Activated naive CD8-positive, alpha-beta T cell treated with anti-CD3 and anti-CD28 coated beads, Interleukin-2, amount 50 U/mL, for 16 hours (primary cell): ENCODE measurements at regions not wholly inside any gene's neighbourhood (a gene's known extent, or its start where the extent isn't known, plus 50 kb on each side); places are given as distances from the start of the nearest gene placed in this dataset.

Source experiments
- DNase-seq: peaks from one replicate; pipeline ENCODE4 v3.0.0-alpha.2; 2020; ENCODE audit warnings: low read depth, low spot score

DNA sequence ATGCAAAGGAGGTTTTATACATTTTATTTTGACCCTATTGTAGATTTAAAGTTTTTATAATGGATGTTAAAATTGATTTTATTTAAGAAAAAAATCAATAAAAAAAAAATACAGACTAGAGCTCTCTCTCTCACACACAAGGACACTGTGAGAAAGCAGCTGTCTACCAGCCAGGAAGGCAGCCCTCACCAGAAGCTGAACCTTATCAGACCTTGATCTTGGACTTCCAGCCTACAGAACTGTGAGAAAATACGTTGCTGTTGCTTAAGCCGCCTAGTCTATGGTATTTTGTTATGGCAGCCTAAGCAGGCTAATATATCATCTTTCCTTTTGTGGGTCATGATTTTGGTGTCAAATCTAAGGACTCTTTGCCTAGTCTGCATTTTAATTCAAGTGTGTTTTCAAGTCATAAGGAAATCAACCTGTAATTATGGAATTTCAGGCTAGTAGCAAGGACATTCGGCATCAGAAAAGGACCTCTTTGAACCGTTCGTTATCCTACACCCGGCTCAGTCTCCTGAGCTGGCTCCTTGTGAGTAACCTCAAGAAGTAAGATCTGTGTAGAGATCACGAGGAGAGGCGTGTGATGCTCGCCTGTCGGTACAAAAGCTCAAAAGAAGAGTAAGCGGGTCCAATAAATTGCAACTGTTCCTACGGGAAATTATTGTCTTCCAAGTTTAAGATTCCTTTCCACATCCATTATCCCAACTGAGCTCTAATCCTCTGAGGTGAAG is 98.2 kb downstream of the PDCL3 start:
- no peak for DNase-seq

GRCh38 chr2:100662866-100663265 is 100.1 kb downstream of the PDCL3 start:
- no peak for DNase-seq

DNA sequence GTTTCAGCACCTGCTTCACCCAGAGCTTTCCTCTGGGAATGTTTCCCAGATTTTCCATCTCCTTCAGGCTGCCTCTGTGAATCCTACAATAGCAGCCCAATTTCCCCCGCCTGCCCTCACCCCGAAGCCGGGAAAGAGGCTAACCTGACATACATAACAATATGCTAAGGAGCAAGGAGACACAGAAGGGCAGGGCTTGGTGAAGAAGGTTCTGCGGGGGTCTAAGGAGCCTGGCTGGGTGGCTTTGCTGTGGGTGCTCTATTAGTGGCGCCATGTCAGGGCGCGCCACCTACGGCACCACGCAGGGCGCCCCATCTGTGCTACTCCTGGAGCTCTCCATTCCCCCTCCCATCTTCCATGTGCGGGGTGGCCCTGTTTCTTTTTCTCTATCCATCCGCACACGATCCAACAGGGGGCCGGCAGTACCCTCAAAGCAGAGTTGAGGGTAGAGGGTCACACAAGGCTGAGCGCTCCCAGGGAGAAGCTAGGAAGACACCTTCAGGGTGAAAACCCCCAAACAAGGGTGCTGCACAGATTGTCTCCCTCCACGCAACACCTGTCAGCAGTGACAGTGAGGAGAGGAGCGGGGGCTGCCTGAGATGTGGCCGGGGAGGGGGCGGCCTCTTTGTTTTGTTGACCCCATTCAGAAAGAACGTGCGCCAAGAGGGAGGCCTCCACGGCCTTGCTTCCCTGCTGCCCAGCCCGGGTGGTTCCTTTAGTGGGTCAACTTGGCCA is 101.4 kb downstream of the PDCL3 start:
- no peak for DNase-seq

DNA sequence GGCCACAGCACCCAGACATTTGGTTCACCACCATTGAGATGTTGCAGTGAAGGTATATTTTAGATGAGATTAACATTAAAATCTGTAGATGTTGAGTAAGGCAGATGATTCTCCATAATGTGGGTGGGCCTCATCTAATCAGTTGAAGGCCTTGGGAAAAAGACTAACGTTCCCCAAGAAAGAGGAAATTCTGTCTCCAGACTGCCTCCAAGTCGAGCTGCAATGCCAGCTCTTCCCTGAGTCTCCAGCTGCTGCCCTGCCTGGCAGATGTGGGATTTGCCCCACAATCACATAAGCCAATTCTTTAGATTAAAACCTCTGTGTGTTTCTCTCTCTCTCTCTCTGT is 101.9 kb downstream of the PDCL3 start:
- DNase-seq, result no peak

DNA sequence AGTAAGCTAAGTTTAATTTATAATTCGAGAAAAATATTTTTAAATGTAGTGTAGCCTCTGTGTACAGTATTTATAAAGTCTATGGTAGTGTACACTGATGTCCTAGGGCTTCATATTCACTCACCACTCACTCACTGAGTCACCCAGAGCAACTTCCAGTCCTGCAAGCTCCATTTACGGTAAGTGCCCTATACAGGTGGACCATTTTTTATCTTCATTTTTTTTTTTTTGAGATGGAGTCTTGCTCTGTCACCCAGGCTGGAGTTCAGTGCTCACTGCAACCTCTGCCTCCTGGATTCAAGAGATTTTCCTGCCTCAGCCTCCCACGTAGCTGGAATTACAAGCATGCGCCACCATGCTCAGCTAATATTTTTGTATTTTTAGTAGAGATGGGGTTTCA is 104.2 kb downstream of the PDCL3 start:
- no peak for DNase-seq

DNA sequence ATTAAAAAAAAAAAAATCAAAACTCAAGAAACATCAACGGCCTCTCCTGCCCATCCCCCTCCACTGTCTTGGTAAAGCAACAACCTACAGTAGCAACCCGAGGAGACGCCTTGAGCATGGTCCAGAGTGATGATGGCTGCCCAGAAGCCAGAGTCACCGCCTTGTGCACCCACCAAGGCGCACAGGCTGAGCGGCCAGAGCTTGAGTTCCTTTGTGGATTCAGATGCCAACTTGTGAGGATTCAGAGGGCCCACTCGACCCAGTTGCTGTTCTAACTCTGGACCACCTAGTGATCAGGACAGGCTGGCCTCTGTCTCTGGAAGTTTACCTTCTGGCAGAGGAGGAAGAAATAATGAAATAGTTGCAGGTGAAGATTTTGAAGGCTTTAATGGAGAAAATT is 105.0 kb downstream of the PDCL3 start:
- DNase-seq, result no peak

DNA sequence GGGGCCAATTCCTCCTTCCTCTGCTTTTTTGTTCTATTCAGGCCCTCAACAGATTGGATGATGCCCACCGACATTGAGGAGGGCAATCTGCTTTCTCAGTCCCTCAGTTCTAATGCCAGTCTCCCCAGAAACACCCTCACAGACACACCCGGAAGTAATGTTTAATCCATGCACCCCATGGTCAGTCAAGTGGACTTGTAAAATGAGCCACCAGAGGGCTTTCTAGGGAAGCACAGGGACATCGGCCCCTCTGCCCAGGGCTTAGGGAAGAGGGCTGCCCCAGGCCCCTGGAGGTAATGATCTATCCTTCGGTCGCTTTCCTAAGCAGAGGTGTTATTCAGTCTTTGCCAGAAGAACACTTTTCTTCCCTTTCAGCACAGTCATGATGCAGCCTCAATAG is 107.4 kb downstream of the PDCL3 start:
- DNase-seq, result no peak

DNA sequence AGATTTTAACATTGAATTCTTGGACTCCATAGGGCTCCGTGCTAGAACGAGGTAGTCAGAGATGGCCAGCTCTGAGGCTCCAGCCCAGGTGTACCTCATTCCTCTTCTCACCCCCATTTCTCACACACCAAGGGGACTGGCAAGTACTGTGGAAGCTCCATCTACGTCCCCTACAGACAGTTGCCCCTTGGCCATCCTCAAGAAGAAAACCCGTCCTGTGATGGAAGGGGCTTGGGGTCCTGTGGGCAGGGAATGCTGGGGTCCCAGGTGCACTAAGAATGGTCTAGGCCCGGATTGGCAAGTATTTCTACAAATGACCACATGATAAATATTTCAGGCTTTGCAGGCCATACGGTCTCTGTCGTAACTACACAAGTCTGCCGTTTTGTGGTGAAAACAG is 110.3 kb downstream of the PDCL3 start:
- no peak for DNase-seq

GRCh38 chr2:100673691-100674485 is 111.1 kb downstream of the PDCL3 start:
- DNase-seq, result no peak

GRCh38 chr2:100674666-100675065 is 111.9 kb downstream of the PDCL3 start:
- DNase-seq, result no peak

GRCh38 chr2:100675373-100675772 is 112.6 kb downstream of the PDCL3 start:
- no peak for DNase-seq

- DNase-seq, result no peak
Measured at GRCh38 chr2:100675855-100676254, 113.1 kb downstream of the PDCL3 start.

DNA sequence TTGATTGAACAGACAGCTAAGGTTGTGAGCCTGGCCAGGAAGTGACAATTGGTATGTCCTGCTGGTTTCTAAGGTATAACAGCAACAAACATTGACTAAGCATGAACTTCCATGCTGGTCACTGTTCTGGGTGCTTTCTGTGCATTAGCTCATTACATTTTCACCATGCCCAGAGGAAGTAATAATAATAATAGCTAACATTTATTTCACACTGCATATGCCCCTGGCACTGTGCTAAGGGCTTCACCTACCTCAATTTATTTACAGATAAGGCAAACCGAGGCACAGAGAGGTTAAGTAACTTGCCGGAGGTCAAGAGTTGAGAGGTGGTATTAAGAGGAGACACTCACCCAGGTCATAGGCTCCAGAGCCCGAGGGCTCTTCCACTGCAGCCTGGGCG is 113.6 kb downstream of the PDCL3 start:
- DNase-seq, result no peak

GRCh38 chr2:100677611-100678185 is 114.9 kb downstream of the PDCL3 start:
- DNase-seq, result no peak

DNA sequence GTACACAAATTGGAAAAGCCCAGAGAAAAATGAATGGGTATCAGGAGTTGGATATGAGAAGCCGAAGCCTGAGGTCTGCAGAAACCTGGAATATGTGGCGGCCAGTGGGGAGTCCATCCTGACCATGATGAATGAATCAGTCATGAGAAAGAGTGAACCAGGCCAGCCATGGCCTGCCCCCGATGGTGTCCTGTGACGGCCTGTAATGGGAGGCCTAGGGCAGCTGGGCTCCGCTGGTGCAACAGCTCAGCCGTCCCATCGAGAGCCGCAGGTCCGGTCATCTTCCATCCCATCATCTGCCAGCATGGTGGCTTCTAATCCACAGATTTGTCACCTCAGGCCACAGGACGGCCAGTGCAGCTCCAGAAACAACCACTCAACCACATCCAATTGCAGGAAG is 116.4 kb downstream of the PDCL3 start:
- no peak for DNase-seq

- no peak for DNase-seq
Measured at GRCh38 chr2:100682536-100682935, 119.7 kb downstream of the PDCL3 start.

DNA sequence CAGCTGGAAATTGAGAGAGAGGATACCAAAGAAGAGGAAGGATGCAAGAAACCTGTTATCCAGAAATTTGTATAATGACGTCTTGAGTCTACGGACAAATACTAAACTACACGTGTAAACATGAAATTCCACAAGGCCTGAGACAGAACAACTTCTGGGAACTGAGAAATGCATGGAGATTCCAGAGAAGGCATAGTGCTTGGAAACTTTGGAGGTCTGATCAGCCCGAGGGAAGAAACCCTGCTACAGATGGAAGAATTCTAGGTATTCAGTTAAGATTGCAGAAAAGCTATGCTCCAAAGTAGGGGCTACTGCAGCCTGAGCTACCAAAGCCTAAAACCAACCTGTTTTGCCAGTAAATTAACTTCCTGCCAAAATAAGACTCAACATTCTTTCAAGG is 120.4 kb downstream of the PDCL3 start:
- DNase-seq, result no peak

DNA sequence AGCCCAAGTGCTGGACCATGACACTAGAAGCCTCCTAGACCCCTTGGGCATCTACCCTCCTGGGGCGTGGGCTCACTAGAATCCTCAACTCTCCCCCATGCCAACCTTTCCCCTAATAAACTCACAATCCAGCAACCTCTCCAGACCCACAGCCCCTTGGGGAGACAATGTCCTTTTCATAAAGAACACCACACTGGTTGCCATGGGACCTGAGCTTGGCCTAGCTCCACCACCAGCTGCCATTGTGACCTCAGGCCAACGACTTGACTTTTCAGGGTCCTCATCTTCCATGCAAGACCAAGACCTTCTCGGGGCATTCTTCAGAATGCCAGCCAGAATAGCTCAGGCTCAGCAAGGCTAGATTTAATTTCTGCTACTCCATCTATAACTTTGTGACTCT is 128.1 kb upstream of the NPAS2 start:
- no peak for DNase-seq

- DNase-seq, result no peak
Measured at GRCh38 chr2:100692381-100692780, 127.6 kb upstream of the NPAS2 start.

DNA sequence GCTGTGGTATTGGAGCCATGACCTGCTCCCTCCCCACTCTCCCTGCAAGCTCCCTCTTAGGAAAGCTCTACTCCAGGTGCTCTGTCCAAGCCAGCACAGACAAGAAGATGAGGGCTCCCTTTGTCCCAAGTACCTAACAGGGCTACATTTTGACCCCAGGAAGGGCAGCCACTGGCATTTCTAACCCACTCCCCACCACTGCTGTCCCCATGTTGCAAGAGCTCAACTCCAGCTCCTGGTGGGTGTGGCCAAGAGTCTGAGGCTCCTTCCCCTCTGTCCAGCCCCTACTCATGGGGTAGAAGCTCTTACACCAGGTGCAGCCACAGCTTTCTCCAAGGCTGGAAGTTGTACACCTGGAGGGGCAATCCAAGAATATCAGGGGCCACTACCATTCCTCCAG is 127.0 kb upstream of the NPAS2 start:
- DNase-seq, result no peak

DNA sequence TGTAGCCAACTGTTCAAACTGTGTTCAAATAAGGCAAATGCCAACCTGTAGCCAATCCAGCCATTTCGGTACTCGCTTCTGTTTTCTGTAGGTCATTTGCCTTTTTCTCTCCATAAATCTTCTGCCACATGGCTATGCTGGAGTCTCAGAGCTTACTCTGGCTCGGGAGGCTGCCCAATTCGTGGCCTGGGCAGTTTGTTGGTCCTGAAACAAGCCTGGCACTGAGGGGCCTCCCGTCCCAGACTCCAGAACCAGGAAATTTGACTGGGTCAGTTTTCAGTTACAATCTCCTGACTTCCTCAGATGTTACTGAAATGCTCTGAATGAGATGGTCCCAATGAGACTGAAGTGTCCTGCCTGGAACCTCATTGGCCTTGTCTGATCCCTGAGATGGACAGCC is 120.8 kb upstream of the NPAS2 start:
- no peak for DNase-seq

DNA sequence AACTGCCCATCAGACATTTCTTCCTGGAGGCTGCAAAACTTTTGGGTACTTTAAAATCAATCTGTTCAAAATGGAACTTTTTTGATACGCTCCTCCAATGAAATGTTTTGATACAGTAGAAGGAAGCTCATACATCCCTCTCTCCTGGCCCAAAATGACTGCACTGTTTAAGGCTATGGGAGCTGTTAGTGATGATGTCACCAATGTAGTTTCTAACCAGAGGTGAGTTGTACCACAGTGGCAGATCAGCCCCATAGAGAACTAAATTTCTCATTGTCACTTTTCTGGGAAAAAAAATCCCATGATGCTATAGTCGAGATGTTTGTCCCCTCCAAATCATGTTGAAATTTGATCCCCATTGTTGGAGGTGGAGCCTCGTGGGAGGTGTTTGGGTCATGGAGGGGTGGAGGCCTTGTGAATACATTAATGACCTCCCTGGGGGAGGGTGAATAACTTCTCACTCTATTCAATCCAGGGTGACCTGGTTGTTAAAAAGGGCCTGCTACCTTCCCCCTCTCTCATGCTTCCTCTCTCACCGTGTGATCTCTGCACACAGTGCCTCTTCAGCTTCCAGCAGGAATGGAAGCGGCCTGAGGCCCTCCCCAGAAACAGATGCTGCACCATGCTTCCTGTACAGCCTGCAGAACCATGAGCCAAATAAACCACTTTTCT is 117.4 kb upstream of the NPAS2 start:
- no peak for DNase-seq
